ENCODE measurements at regions not wholly inside any gene's neighbourhood (a gene's known extent, or its start where the extent isn't known, plus 50 kb on each side); places are given as distances from the start of the nearest gene placed in this dataset.

- no peak for TF ChIP-seq CTCF (IDR thresholded peaks at IDR 0.05)
- TF ChIP-seq EP300 (IDR thresholded peaks at IDR 0.05), result no peak
- TF ChIP-seq POLR2A (IDR thresholded peaks at IDR 0.05), result no peak
Measured at GRCh38 chr6:118748311-118749062, 97.1 kb upstream of the CEP85L start.
